ENCODE measurements at regions not wholly inside any gene's neighbourhood (a gene's known extent, or its start where the extent isn't known, plus 50 kb on each side); places are given as distances from the start of the nearest gene placed in this dataset.

DNA sequence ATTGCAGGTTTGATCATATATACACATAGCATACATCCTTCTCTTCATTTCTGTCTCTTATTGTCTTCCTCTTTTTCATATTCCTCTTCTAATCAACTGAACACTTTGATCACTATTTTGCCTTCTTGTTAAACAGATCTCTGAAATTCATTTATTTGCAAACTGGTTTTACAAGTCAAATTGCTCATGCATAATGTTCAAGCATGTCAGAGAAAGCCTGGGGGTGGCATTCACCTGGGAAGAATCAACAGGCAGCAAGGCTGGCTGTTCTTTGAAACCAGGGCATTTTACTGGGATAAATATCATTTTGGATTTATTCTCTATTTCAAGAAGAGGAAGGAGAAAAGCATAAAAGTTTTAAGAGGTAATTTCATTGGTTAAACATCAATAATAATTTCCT, 66.9 kb upstream of the LRATD1 start:
- peaks cover 0 to 1% of the 10 kb centered on the region in 2 donors for H3K4me1 ChIP-seq (ENCODE audit: control insufficient read depth in 2 of 2, insufficient read depth in 1 of 2, low read depth in 1 of 2, low read length in 2 of 2)
- no peak overlapping the region for H3K4ac ChIP-seq (ENCODE audit: low read length)
- no peaks in the 10 kb centered on the region for H3K9me3 ChIP-seq (replicated peaks in 1 of 2; ENCODE audit: control insufficient read depth in 2 of 2, insufficient read depth in 1 of 2, low read depth in 1 of 2, low read length in 2 of 2)
- H2AFZ ChIP-seq (ENCODE audit: low read length) = no peak overlapping the region
- H3K23ac ChIP-seq (ENCODE audit: low read depth, low read length, poor library complexity) = no peak overlapping the region
- H2BK15ac ChIP-seq (ENCODE audit: low read length) = no peak overlapping the region
- no peak overlapping the region for H2BK5ac ChIP-seq (ENCODE audit: low read length)
- DNase-seq (ENCODE audit: low spot score) = no peak
- H3K18ac ChIP-seq (ENCODE audit: low read length) = no peak overlapping the region
- no peak overlapping the region for H2BK12ac ChIP-seq (ENCODE audit: low read length)
- no peak overlapping the region for H2AK5ac ChIP-seq (ENCODE audit: low read depth, low read length)
- H3K14ac ChIP-seq (ENCODE audit: low read length) = no peak overlapping the region
- no peak overlapping the region for H4K8ac ChIP-seq (ENCODE audit: low read depth, low read length)
- H4K91ac ChIP-seq (ENCODE audit: low read depth, low read length, poor library complexity) = no peak overlapping the region
- H3K27me3 ChIP-seq (ENCODE audit: control insufficient read depth in 3 of 3, insufficient read depth in 3 of 3, low read depth in 1 of 3, low read length in 3 of 3) = no peaks in the 10 kb centered on the region
- no peak overlapping the region for H3K9ac ChIP-seq (ENCODE audit: low read depth, low read length, poor library complexity)
- H3K4me3 ChIP-seq (ENCODE audit: low read length in 2 of 2) = no peak overlapping the region
- H3K36me3 ChIP-seq (replicated peaks in 1 of 2; ENCODE audit: control insufficient read depth in 2 of 2, insufficient read depth in 2 of 2, low read length in 2 of 2) = no peaks in the 10 kb centered on the region
- H3K4me2 ChIP-seq (ENCODE audit: insufficient read depth, low read length, poor library complexity, severe bottlenecking) = no peak overlapping the region
- no peak overlapping the region for H3K27ac ChIP-seq (replicated peaks; ENCODE audit: low read length)
- no peak overlapping the region for H2BK120ac ChIP-seq (ENCODE audit: low read depth, low read length)
- H3K79me1 ChIP-seq (ENCODE audit: low read depth, low read length) = no peaks in the 10 kb centered on the region

DNA sequence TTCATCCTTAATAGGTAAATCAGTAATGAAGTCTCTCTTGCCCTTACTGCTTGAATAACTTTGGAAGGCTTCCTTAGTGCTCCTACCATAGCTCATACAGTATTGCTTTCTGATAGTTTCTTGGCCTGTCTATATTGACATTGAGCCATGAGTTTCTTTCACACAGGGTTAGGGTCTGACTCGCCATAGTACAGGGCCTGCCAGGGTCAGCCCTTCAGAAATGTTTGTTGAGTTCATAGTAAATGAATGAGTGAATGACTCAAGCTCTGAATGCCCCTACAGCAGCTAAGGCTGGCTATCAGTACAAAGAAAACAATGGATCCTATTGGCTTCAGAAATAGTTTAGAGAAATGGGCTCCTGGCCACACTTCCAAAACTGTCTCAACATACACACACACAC, 65.0 kb upstream of the LRATD1 start:
- no CpG with 5 or more reads among the region's 1 CpG for WGBS, 2 donors (ENCODE audit: extremely low coverage in 2 of 2, insufficient read length in 2 of 2, insufficient replicate concordance in 1 of 2)
- Histone ChIP-seq H4K8ac (ENCODE audit: low read depth, low read length) (no peak overlapping the region), H4K91ac (ENCODE audit: low read depth, low read length, poor library complexity) (no peak overlapping the region), H3K9me3 (replicated peaks in 1 of 2; ENCODE audit: control insufficient read depth in 2 of 2, insufficient read depth in 1 of 2, low read depth in 1 of 2, low read length in 2 of 2) (no peaks in the 10 kb centered on the region), H3K27me3 (ENCODE audit: control insufficient read depth in 3 of 3, insufficient read depth in 3 of 3, low read depth in 1 of 3, low read length in 3 of 3) (no peaks in the 10 kb centered on the region), H3K9ac (ENCODE audit: low read depth, low read length, poor library complexity) (no peak overlapping the region), H3K36me3 (replicated peaks in 1 of 2; ENCODE audit: control insufficient read depth in 2 of 2, insufficient read depth in 2 of 2, low read length in 2 of 2) (no peaks in the 10 kb centered on the region), H3K4me3 (ENCODE audit: low read length in 2 of 2) (no peak overlapping the region), H3K27ac (replicated peaks; ENCODE audit: low read length) (no peak overlapping the region), H2BK5ac (ENCODE audit: low read length) (no peak overlapping the region), H3K79me1 (ENCODE audit: low read depth, low read length) (no peaks in the 10 kb centered on the region), H3K14ac (ENCODE audit: low read length) (no peak overlapping the region), H2BK12ac (ENCODE audit: low read length) (no peak overlapping the region), H3K4me1 (ENCODE audit: control insufficient read depth in 2 of 2, insufficient read depth in 1 of 2, low read depth in 1 of 2, low read length in 2 of 2) (no peaks in the 10 kb centered on the region), H2AK5ac (ENCODE audit: low read depth, low read length) (no peak overlapping the region), H3K23ac (ENCODE audit: low read depth, low read length, poor library complexity) (no peak overlapping the region), H3K4me2 (ENCODE audit: insufficient read depth, low read length, poor library complexity, severe bottlenecking) (no peak overlapping the region), H2BK15ac (ENCODE audit: low read length) (no peak overlapping the region), H2AFZ (ENCODE audit: low read length) (no peak overlapping the region), H3K4ac (ENCODE audit: low read length) (no peak overlapping the region), H2BK120ac (ENCODE audit: low read depth, low read length) (no peak overlapping the region), H3K18ac (ENCODE audit: low read length) (no peak overlapping the region)
- DNase-seq (ENCODE audit: low spot score) = no peak

DNA sequence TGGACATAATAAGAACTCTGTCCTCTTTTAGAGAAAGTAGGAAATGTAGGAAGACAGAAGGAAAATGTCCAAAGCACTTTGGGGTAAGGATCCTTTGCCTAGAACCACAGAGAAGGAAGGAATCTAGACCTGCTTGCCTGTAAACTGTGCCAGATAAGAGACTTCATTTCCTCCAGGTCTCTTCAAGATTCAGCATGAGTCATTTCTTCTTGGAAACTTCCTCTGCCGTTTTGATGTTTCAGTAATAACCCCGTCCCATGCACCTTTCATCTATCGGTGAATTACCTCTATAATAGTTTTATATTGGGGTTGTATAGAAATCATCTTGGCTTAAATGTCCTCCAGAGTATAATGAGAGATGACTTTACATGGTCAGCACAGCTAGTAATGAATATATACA, 63.2 kb upstream of the LRATD1 start:
- H2BK15ac ChIP-seq (ENCODE audit: low read length) = no peak overlapping the region
- no peaks in the 10 kb centered on the region for H3K36me3 ChIP-seq (replicated peaks in 1 of 2; ENCODE audit: control insufficient read depth in 2 of 2, insufficient read depth in 2 of 2, low read length in 2 of 2)
- H3K4ac ChIP-seq (ENCODE audit: low read length) = no peak overlapping the region
- H3K4me2 ChIP-seq (ENCODE audit: insufficient read depth, low read length, poor library complexity, severe bottlenecking) = no peak overlapping the region
- no peak overlapping the region for H3K18ac ChIP-seq (ENCODE audit: low read length)
- no peaks in the 10 kb centered on the region for H3K27me3 ChIP-seq (ENCODE audit: control insufficient read depth in 3 of 3, insufficient read depth in 3 of 3, low read depth in 1 of 3, low read length in 3 of 3)
- H3K9me3 ChIP-seq (replicated peaks in 1 of 2; ENCODE audit: control insufficient read depth in 2 of 2, insufficient read depth in 1 of 2, low read depth in 1 of 2, low read length in 2 of 2) = no peaks in the 10 kb centered on the region
- no peak for DNase-seq (ENCODE audit: low spot score)
- H3K4me3 ChIP-seq (ENCODE audit: low read length in 2 of 2) = no peak overlapping the region
- no CpG with 5 or more reads among the region's 3 CpGs for WGBS, 2 donors (ENCODE audit: extremely low coverage in 2 of 2, insufficient read length in 2 of 2, insufficient replicate concordance in 1 of 2)
- H3K9ac ChIP-seq (ENCODE audit: low read depth, low read length, poor library complexity) = no peak overlapping the region
- no peak overlapping the region for H2BK120ac ChIP-seq (ENCODE audit: low read depth, low read length)
- no peak overlapping the region for H4K91ac ChIP-seq (ENCODE audit: low read depth, low read length, poor library complexity)
- H3K79me1 ChIP-seq (ENCODE audit: low read depth, low read length) = no peaks in the 10 kb centered on the region
- H3K4me1 ChIP-seq (ENCODE audit: control insufficient read depth in 2 of 2, insufficient read depth in 1 of 2, low read depth in 1 of 2, low read length in 2 of 2) = no peaks in the 10 kb centered on the region
- no peak overlapping the region for H2AK5ac ChIP-seq (ENCODE audit: low read depth, low read length)
- H2AFZ ChIP-seq (ENCODE audit: low read length) = no peak overlapping the region
- no peak overlapping the region for H2BK12ac ChIP-seq (ENCODE audit: low read length)
- no peak overlapping the region for H2BK5ac ChIP-seq (ENCODE audit: low read length)
- no peak overlapping the region for H3K23ac ChIP-seq (ENCODE audit: low read depth, low read length, poor library complexity)
- H3K27ac ChIP-seq (replicated peaks; ENCODE audit: low read length) = no peak overlapping the region
- H4K8ac ChIP-seq (ENCODE audit: low read depth, low read length) = no peak overlapping the region
- H3K14ac ChIP-seq (ENCODE audit: low read length) = no peak overlapping the region

DNA sequence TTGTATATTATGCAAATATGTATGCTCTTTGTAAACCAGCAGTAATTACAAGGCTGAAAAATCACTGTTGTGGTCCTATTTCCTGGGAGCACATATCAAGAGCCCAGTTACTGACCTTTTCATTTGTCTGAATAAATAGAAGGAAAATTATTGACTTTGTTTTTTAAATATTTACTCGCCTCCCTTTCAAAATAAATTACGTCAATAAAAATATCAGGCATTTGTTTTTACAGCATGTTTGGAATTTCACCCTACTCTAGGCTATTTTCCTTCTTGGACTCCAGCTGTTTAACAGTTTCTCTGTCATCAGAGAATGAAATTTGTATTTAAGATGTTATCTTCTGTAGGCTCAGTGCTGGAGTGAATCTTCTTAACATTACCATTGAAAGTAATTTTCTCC, 59.9 kb upstream of the LRATD1 start:
- no peak overlapping the region for H3K23ac ChIP-seq (ENCODE audit: low read depth, low read length, poor library complexity)
- no peak for DNase-seq (ENCODE audit: low spot score)
- WGBS, 2 donors (ENCODE audit: extremely low coverage in 2 of 2, insufficient read length in 2 of 2, insufficient replicate concordance in 1 of 2) = no CpG with 5 or more reads among the region's 2 CpGs
- H4K8ac ChIP-seq (ENCODE audit: low read depth, low read length) = no peak overlapping the region
- H3K27ac ChIP-seq (replicated peaks; ENCODE audit: low read length) = no peak overlapping the region
- H3K27me3 ChIP-seq (ENCODE audit: control insufficient read depth in 3 of 3, insufficient read depth in 3 of 3, low read depth in 1 of 3, low read length in 3 of 3) = no peaks in the 10 kb centered on the region
- no peak overlapping the region for H3K9ac ChIP-seq (ENCODE audit: low read depth, low read length, poor library complexity)
- no peak overlapping the region for H2BK120ac ChIP-seq (ENCODE audit: low read depth, low read length)
- no peak overlapping the region for H2BK12ac ChIP-seq (ENCODE audit: low read length)
- no peaks in the 10 kb centered on the region for H3K4me1 ChIP-seq (ENCODE audit: control insufficient read depth in 2 of 2, insufficient read depth in 1 of 2, low read depth in 1 of 2, low read length in 2 of 2)
- H3K36me3 ChIP-seq (replicated peaks in 1 of 2; ENCODE audit: control insufficient read depth in 2 of 2, insufficient read depth in 2 of 2, low read length in 2 of 2) = no peaks in the 10 kb centered on the region
- H3K14ac ChIP-seq (ENCODE audit: low read length) = no peak overlapping the region
- no peak overlapping the region for H4K91ac ChIP-seq (ENCODE audit: low read depth, low read length, poor library complexity)
- H3K4me2 ChIP-seq (ENCODE audit: insufficient read depth, low read length, poor library complexity, severe bottlenecking) = no peak overlapping the region
- no peak overlapping the region for H3K4me3 ChIP-seq (ENCODE audit: low read length in 2 of 2)
- H3K79me1 ChIP-seq (ENCODE audit: low read depth, low read length) = no peaks in the 10 kb centered on the region
- H3K9me3 ChIP-seq (replicated peaks in 1 of 2; ENCODE audit: control insufficient read depth in 2 of 2, insufficient read depth in 1 of 2, low read depth in 1 of 2, low read length in 2 of 2) = no peaks in the 10 kb centered on the region
- H2BK5ac ChIP-seq (ENCODE audit: low read length) = no peak overlapping the region
- H2AFZ ChIP-seq (ENCODE audit: low read length) = no peak overlapping the region
- H2BK15ac ChIP-seq (ENCODE audit: low read length) = no peak overlapping the region
- no peak overlapping the region for H2AK5ac ChIP-seq (ENCODE audit: low read depth, low read length)
- H3K4ac ChIP-seq (ENCODE audit: low read length) = no peak overlapping the region
- H3K18ac ChIP-seq (ENCODE audit: low read length) = no peak overlapping the region

Measured in neuronal stem cell (in vitro differentiated cells).